HUES64 (cell line): ENCODE measurements at regions not wholly inside any gene's neighbourhood (a gene's known extent, or its start where the extent isn't known, plus 50 kb on each side); places are given as distances from the start of the nearest gene placed in this dataset.

ENCODE experiments used
- H3K27ac ChIP-seq: 2 replicates; pipeline ENCODE4 v1.7.0; 2013; ENCODE audit warnings: low read depth, low read length, inconsistent platforms
- H3K27me3 ChIP-seq: 2 replicates; pipeline ENCODE4 v1.6.1; 2013; ENCODE audit warnings: mild to moderate bottlenecking, low read length; ENCODE audit not compliant: insufficient read depth
- H3K36me3 ChIP-seq: 2 replicates; pipeline ENCODE4 v1.6.1; 2013; ENCODE audit warnings: mild to moderate bottlenecking, low read length; ENCODE audit not compliant: insufficient read depth
- H3K4me1 ChIP-seq: 2 replicates; pipeline ENCODE4 v1.6.1; 2013; ENCODE audit warnings: mild to moderate bottlenecking, low read length, moderate library complexity; ENCODE audit not compliant: insufficient read depth
- H3K4me3 ChIP-seq: 2 replicates; pipeline ENCODE4 v1.5.1; 2013; ENCODE audit warnings: mild to moderate bottlenecking, low read length, moderate library complexity
- H3K9ac ChIP-seq: 2 replicates; pipeline ENCODE4 v1.6.1; 2013; ENCODE audit warnings: mild to moderate bottlenecking, low read depth, low read length
- H3K9me3 ChIP-seq: 2 replicates; pipeline ENCODE4 v1.6.1; 2013; ENCODE audit warnings: low read depth, low read length; ENCODE audit not compliant: insufficient read depth
- WGBS: fragments of 150-250, 120-280 bp; methylation state at CpG from one replicate; pipeline ENCODE4 v1.1.7; 2013; ENCODE audit warnings: missing lambda C conversion rate; 5-methylcytosine and 5-hydroxymethylcytosine counted together

DNA sequence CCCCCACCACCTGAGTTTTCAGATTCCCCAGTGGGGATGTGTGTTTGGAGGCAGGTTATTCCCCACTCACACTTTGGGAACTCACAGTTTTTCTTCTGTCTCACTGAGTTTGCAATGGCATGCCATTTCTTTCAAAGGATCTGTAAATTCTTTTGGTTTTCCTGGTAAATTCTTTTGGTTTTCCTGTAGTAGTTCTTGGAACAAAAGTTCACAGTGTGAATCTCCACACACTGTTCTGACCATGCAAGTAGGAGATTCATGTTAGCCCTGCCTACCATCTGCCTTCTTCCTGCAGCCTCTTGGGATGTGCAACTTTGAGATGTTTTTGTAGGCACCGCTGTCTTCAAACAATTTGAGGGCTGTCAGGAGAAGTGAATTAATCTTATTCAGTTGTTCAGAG lies 165.6 kb upstream of the OGFRL1 start:
- 82% methylated on average over 1 of the region's 1 CpG for WGBS
- no peaks in the 10 kb centered on the region for H3K9me3 ChIP-seq
- peaks cover 8% of the 10 kb centered on the region; the same call in 1 of the 2 replicates for H3K4me1 ChIP-seq
- no peak overlapping the region for H3K27ac ChIP-seq
- H3K27me3 ChIP-seq = no peaks in the 10 kb centered on the region
- H3K4me3 ChIP-seq = no peak overlapping the region
- no peak overlapping the region for H3K9ac ChIP-seq
- H3K36me3 ChIP-seq = no peaks in the 10 kb centered on the region

DNA sequence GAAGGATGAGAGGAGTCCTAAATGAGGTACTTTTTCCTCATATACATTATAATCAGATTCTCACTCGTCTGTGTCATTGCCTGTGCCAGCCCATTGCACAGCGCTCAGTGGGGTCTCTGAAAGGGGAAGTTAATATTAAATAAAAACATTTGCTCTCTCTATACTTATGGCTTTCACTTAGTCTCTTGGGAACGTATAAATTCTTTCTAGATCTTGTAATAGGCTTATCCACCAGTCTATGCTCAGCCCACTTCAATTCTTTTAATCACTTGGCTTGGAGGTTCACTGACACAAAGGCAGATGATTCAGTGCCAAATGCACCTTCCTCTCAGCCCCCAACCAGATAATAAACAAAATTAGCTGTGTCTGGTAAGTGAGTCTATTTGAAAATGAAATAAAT lies 164.3 kb upstream of the OGFRL1 start:
- 100% methylated on average over 1 of the region's 3 CpGs for WGBS
- H3K9me3 ChIP-seq = no peaks in the 10 kb centered on the region
- no peaks in the 10 kb centered on the region for H3K36me3 ChIP-seq

DNA sequence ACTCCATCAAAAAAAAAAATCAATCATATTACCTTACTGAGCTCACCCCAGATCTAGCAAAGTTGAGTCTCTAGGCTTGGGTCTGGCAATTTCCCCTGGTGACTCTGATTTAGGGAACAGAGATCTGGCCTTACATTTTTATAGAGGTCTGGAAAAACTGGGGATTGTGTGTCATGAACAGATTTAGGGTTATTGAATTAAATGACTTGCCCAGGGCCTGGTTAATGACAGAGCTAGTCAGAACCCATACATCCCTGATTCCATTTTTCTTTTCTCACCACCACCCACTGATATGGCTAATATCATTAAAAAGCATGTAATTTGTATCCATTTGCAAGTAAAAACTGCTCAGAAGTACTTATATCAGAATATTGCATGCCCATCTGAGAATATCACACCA lies 163.4 kb upstream of the OGFRL1 start:
- H3K4me3 ChIP-seq = no peak overlapping the region
- H3K27ac ChIP-seq = no peak overlapping the region
- peaks cover 8% of the 10 kb centered on the region; the same call in 1 of the 2 replicates for H3K4me1 ChIP-seq
- H3K9ac ChIP-seq = no peak overlapping the region
- no peaks in the 10 kb centered on the region for H3K27me3 ChIP-seq
- no peaks in the 10 kb centered on the region for H3K9me3 ChIP-seq
- no peaks in the 10 kb centered on the region for H3K36me3 ChIP-seq

More for the DNA sequence above, 164.3 kb upstream of the OGFRL1 start:
- H3K4me3 ChIP-seq = no peak overlapping the region
- H3K9ac ChIP-seq = no peak overlapping the region
- H3K27me3 ChIP-seq = no peaks in the 10 kb centered on the region
- no peak overlapping the region for H3K27ac ChIP-seq
- H3K4me1 ChIP-seq = peaks cover 8% of the 10 kb centered on the region; the same call in 1 of the 2 replicates

DNA sequence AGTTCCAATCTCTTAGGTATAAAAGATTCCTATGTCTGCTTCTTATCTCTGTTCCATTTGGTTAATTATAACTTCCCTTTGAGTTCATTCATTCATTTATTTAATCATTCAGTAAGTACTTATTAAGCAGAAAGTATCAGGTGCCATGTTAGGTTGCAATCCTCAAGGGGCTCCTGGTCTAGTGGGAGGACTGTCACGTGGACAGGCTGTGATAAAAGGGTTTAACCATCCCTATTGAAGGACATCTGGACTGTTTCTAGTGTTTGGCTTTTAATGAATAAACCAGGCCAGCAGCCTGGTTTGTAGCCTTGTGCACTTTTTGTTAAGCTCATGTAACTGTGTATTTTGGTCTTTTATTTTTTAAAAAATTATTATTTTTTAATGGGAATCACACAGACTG lies 162.1 kb upstream of the OGFRL1 start:
- H3K4me3 ChIP-seq = no peak overlapping the region
- peaks cover 8% of the 10 kb centered on the region; the same call in 1 of the 2 replicates for H3K4me1 ChIP-seq
- H3K9me3 ChIP-seq = no peaks in the 10 kb centered on the region
- H3K9ac ChIP-seq = no peak overlapping the region
- H3K27me3 ChIP-seq = no peaks in the 10 kb centered on the region
- 97% methylated on average over 1 of the region's 1 CpG for WGBS
- H3K27ac ChIP-seq = no peak overlapping the region
- H3K36me3 ChIP-seq = no peaks in the 10 kb centered on the region

DNA sequence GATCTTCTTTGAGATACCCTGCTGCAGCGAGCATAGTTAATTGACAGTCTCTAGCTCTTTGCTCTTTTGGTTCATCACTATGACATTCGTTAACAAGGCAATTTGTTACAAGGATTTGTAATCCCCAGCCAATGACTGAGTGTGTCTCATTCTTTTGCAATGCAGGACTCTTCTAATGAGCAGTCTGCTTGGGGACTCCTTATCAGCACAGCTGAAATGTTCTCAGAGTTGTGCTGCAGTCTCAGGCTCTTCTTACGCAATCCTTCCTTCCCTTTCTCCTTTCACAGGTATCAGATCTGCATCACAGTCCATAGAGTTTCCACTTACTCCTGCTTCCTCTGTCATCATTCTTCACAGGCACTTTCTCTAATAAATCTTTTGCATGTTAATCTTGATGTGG lies 161.2 kb upstream of the OGFRL1 start:
- WGBS = 95% methylated on average over 3 of the region's 3 CpGs
- no peak overlapping the region for H3K27ac ChIP-seq
- no peaks in the 10 kb centered on the region for H3K9me3 ChIP-seq
- H3K4me1 ChIP-seq = peaks cover 8% of the 10 kb centered on the region; the same call in 1 of the 2 replicates
- H3K27me3 ChIP-seq = no peaks in the 10 kb centered on the region
- no peak overlapping the region for H3K9ac ChIP-seq
- no peaks in the 10 kb centered on the region for H3K36me3 ChIP-seq
- no peak overlapping the region for H3K4me3 ChIP-seq

DNA sequence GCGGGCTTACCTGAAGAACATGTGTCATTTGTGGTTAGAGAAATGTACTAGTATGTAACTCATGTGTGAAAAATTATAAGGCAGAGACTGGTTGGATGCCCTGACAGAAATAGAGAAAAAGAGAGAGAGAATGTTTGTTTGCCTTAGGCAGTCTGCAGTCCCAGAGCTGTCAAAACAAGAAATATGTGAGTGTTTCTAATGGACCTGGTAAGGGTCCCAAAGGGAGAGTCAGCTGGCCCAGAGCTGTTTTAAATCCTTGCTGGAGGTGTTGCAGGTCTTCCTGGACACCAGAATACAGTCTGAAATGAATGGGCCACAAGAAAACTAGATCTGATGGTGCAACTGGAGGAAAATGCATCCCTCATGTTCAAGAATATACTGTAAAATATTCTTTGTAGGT lies 158.3 kb upstream of the OGFRL1 start:
- Histone ChIP-seq H3K4me1 (peaks cover 7% of the 10 kb centered on the region; the same call in 1 of the 2 replicates), H3K9me3 (no peaks in the 10 kb centered on the region), H3K27ac (no peak overlapping the region), H3K4me3 (no peak overlapping the region), H3K27me3 (no peaks in the 10 kb centered on the region), H3K9ac (no peak overlapping the region), H3K36me3 (no peaks in the 10 kb centered on the region)
- WGBS = 94% methylated on average over 1 of the region's 1 CpG

DNA sequence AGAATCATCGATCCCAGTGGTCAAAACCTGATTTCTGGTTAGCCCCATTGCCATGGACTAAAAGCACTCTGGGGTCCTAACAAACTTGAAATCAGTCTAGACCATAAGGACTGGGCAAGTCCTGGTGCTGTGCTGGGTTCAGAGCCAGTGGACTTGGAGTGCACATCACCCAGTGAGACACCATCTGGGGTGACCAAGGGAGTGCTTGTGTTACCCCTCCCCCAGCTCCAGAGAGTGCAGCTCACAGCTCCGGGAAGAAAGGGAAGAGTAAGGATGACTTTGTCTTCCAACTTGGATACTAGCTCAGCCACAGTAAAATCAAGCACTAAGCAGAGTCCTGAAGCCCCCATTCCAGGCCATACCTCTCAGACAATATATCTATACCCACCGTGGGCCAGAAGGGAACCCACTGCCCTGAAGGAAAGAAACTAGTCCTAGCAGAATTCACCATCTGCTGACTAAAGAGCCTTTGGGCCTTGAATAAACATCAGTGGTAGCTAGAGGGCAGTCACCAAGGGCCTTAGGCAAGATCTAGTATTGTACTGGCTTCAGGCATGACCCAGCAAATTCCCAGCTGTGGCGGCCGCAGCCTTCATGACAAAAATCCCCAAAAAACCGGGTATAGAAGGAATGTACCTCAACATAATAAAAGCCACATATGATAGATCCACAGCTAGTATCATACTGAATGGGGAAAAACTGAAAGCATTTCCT lies 153.5 kb upstream of the OGFRL1 start:
- Histone ChIP-seq H3K4me1 (no peaks in the 10 kb centered on the region), H3K36me3 (no peaks in the 10 kb centered on the region), H3K4me3 (no peak overlapping the region), H3K9me3 (no peaks in the 10 kb centered on the region), H3K27ac (no peak overlapping the region), H3K9ac (no peak overlapping the region), H3K27me3 (no peaks in the 10 kb centered on the region)
- 85% methylated on average over 6 of the region's 6 CpGs for WGBS

DNA sequence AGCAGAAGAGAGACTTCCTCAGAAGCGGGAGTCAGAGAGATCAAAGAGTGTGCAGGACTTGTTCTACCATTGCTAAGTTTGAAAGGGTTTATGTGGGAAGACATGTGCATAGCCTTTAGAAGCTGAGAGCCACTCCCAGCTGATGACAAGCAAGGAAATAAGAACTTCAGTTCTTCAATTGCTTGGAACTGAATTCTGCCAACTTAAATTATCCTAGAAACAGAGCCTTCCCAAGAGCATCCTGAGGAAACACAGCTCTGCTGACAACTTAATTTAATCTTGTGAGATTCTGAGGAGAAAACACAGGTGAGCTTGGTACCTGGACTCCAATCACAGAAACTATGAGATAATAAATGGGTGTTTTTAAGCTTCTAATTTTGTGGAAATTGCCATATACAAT lies 150.6 kb upstream of the OGFRL1 start:
- H3K9ac ChIP-seq = no peak overlapping the region

DNA sequence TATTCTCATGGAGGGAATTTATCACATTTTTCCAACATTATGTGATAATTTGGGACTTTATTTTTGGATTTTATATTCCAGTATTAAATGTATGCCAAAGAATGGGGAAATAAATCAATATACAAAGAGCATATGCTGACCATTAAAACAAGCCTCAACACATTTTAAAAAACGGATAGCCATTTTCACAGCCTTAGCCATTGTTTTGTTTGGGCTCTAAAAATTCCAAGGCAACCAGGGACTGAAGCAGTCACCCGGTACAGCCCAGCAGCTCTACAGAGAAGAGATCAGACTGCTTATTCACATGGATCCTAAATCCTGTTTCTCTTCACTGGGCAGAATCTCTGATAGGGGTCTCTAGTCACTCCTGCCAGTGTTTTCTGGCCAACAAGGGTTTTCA lies 150.2 kb upstream of the OGFRL1 start:
- Histone ChIP-seq H3K4me3 (no peak overlapping the region), H3K9ac (no peak overlapping the region), H3K27ac (no peak overlapping the region), H3K27me3 (no peaks in the 10 kb centered on the region), H3K36me3 (no peaks in the 10 kb centered on the region), H3K9me3 (no peaks in the 10 kb centered on the region), H3K4me1 (no peaks in the 10 kb centered on the region)
- 87% methylated on average over 2 of the region's 2 CpGs for WGBS

More for the DNA sequence above, 150.6 kb upstream of the OGFRL1 start:
- Histone ChIP-seq H3K27ac (no peak overlapping the region), H3K4me1 (no peaks in the 10 kb centered on the region), H3K27me3 (no peaks in the 10 kb centered on the region), H3K9me3 (no peaks in the 10 kb centered on the region), H3K4me3 (no peak overlapping the region), H3K36me3 (no peaks in the 10 kb centered on the region)
- 95% methylated on average over 1 of the region's 1 CpG for WGBS

DNA sequence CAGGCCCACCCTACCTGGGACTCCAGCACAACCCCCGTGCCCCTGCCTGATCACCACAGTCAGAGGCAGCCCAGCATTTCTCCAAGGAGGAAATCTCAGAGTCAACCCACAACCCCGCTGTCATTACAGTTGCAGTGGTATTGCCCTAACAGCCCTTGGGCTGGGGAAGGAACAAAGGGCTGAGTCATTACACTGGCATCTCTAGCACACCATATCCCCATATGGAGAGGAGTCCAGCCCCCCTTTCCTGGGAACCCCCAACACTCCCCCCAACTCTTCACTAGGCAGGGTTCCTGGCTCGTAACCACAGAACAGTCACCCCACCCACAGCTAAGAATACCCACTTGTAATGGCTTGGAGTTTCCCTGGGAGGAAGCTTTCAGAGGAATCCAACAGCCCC lies 149.4 kb upstream of the OGFRL1 start:
- WGBS = 93% methylated on average over 3 of the region's 3 CpGs
- no peaks in the 10 kb centered on the region for H3K9me3 ChIP-seq
- H3K9ac ChIP-seq = no peak overlapping the region

DNA sequence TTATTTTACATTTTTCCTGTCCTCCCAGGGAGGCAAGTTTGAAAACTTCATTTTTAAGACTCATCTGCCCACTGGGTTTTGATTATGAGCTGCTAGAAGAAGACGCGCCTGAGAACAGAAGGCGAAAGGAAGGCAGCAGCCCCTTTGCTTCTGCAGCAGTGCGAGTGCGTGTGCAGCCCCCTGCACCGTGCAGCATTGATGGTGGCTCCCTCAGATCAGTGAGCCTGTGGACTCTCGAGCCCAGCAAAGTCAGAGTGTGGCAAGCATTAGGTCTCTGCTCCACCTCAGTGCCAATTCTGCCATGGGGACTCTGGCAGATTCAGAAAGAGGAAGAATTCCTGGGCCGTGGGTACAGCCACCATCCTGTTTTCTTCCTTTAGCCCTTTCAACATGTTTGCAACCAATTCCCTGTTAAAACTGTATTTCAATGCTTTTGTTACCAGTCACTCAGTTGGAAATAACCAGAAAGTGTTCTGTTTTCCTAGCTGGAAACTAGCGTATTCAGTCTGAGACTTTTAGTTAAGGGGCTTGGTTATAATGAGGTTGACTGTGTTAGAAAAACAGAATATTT lies 134.8 kb upstream of the OGFRL1 start:
- Histone ChIP-seq H3K9ac (peak overlapping the region; percentile 30; the same call in 1 of the 2 replicates), H3K4me1 (peaks cover 34% of the 10 kb centered on the region), H3K36me3 (no peaks in the 10 kb centered on the region), H3K4me3 (no peak overlapping the region), H3K27me3 (no peaks in the 10 kb centered on the region), H3K27ac (no peak overlapping the region), H3K9me3 (no peaks in the 10 kb centered on the region)
- 87% methylated on average over 9 of the region's 9 CpGs for WGBS

More for the DNA sequence above, 149.4 kb upstream of the OGFRL1 start:
- Histone ChIP-seq H3K4me3 (no peak overlapping the region), H3K27me3 (no peaks in the 10 kb centered on the region), H3K4me1 (no peaks in the 10 kb centered on the region), H3K36me3 (no peaks in the 10 kb centered on the region), H3K27ac (no peak overlapping the region)
